ENCODE measurements at regions not wholly inside any gene's neighbourhood (a gene's known extent, or its start where the extent isn't known, plus 50 kb on each side); places are given as distances from the start of the nearest gene placed in this dataset.

- BruUV-seq (replicated peaks) = no TSS peak
- H3K27me3 ChIP-seq (ENCODE audit: low read length) = no peaks in the 10 kb centered on the region
- no peaks in the 10 kb centered on the region for H3K36me3 ChIP-seq (ENCODE audit: low read depth, low read length)
- DNase-seq (no peak), ATAC-seq (no peak; the same call in 1 of the 2 replicates)
- peak overlapping the region; percentile 85 for H3K27ac ChIP-seq (ENCODE audit: low read length)
- no peak overlapping the region for H3K4me3 ChIP-seq (ENCODE audit: low read length)
- POLR2A ChIA-PET (ENCODE audit: unreplicated experiment) = no interaction called here
- H3K4me2 ChIP-seq (ENCODE audit: low read length) = no peak overlapping the region
- H3F3A ChIP-seq (ENCODE audit: low read length, unreplicated experiment) = peaks cover 3% of the 10 kb centered on the region
- no peaks in the 10 kb centered on the region for H4K20me1 ChIP-seq (ENCODE audit: low read length)
- H3K9me2 ChIP-seq (replicated peaks; ENCODE audit: low read length) = no peaks in the 10 kb centered on the region
- H3K9ac ChIP-seq (ENCODE audit: low read length) = no peak overlapping the region
- no peak overlapping the region for H2AFZ ChIP-seq (ENCODE audit: low read length)
- H3K4me1 ChIP-seq (ENCODE audit: insufficient read depth, low read length) = peaks cover 5% of the 10 kb centered on the region
- H3K9me3 ChIP-seq (ENCODE audit: low read length) = no peaks in the 10 kb centered on the region
- TF ChIP-seq EZH2phosphoT487 (IDR thresholded peaks at IDR 0.05; ENCODE audit: borderline replicate concordance, low read length) (no peak), EZH2 (IDR thresholded peaks at IDR 0.05; ENCODE audit: low read length, unreplicated experiment) (no peak)
- TF ChIP-seq, protein P1, sequence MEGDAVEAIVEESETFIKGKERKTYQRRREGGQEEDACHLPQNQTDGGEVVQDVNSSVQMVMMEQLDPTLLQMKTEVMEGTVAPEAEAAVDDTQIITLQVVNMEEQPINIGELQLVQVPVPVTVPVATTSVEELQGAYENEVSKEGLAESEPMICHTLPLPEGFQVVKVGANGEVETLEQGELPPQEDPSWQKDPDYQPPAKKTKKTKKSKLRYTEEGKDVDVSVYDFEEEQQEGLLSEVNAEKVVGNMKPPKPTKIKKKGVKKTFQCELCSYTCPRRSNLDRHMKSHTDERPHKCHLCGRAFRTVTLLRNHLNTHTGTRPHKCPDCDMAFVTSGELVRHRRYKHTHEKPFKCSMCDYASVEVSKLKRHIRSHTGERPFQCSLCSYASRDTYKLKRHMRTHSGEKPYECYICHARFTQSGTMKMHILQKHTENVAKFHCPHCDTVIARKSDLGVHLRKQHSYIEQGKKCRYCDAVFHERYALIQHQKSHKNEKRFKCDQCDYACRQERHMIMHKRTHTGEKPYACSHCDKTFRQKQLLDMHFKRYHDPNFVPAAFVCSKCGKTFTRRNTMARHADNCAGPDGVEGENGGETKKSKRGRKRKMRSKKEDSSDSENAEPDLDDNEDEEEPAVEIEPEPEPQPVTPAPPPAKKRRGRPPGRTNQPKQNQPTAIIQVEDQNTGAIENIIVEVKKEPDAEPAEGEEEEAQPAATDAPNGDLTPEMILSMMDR (conservative IDR thresholded peaks at IDR 0.05; ENCODE audit: low read depth, low read length) = no peak
- intact Hi-C loops (cut with micrococcal nuclease) = no loop called here
- H3K79me2 ChIP-seq (ENCODE audit: low read length) = no peaks in the 10 kb centered on the region
- CTCF ChIA-PET = no interaction called here
Measured at GRCh38 chr11:33643167-33643824, 57.3 kb downstream of the C11orf91 start.

- Histone ChIP-seq H3K27me3 (ENCODE audit: low read length) (no peaks in the 10 kb centered on the region), H3K9me3 (ENCODE audit: low read length) (no peaks in the 10 kb centered on the region), H2AFZ (ENCODE audit: low read length) (no peak overlapping the region), H3K36me3 (ENCODE audit: low read depth, low read length) (no peaks in the 10 kb centered on the region), H3K4me2 (ENCODE audit: low read length) (no peak overlapping the region), H3K9me2 (replicated peaks; ENCODE audit: low read length) (no peaks in the 10 kb centered on the region), H4K20me1 (ENCODE audit: low read length) (no peaks in the 10 kb centered on the region), H3K4me1 (ENCODE audit: insufficient read depth, low read length) (peaks cover 5% of the 10 kb centered on the region), H3K9ac (ENCODE audit: low read length) (no peak overlapping the region), H3K4me3 (ENCODE audit: low read length) (no peak overlapping the region), H3F3A (ENCODE audit: low read length, unreplicated experiment) (peaks cover 3% of the 10 kb centered on the region), H3K79me2 (ENCODE audit: low read length) (no peaks in the 10 kb centered on the region), H3K27ac (ENCODE audit: low read length) (peak overlapping the region; percentile 85)
- ChIA-PET POLR2A (ENCODE audit: unreplicated experiment) (no interaction called here), CTCF (no interaction called here)
- BruUV-seq (replicated peaks) = no TSS peak
- TF ChIP-seq EZH2 (IDR thresholded peaks at IDR 0.05; ENCODE audit: low read length, unreplicated experiment) = no peak
- TF ChIP-seq EZH2phosphoT487 (IDR thresholded peaks at IDR 0.05; ENCODE audit: borderline replicate concordance, low read length) = no peak
- TF ChIP-seq, protein P1 (conservative IDR thresholded peaks at IDR 0.05; ENCODE audit: low read depth, low read length) = no peak
- DNase-seq (peak; percentile 60), ATAC-seq (peak; percentile 35; the same call in 1 of the 2 replicates)
- intact Hi-C loops (cut with micrococcal nuclease) = no loop called here
Measured at GRCh38 chr11:33642461-33643166, 58.0 kb downstream of the C11orf91 start.

All from PC-3 (cell line).